ENCODE measurements at regions not wholly inside any gene's neighbourhood (a gene's known extent, or its start where the extent isn't known, plus 50 kb on each side); places are given as distances from the start of the nearest gene placed in this dataset.
"Not testable (repeated sequence)": the region's sequence is repeated elsewhere in the genome, so short reads cannot be mapped to it uniquely, and the experiment has no call there.

- TF ChIP-seq CTCF (IDR thresholded peaks at IDR 0.05; ENCODE audit: low read depth, low read length), result no peak
- H3K4me3 ChIP-seq (replicated peaks in 1 of 2; ENCODE audit: low read depth in 2 of 2, low read length in 2 of 2), result no peak overlapping the region
- DNase-seq (ENCODE audit: low read depth in 2 of 2), result peak in 1 of 2 donors; percentile 5
These were observed 66.0 kb downstream of the KBTBD8 start for GRCh38 chr3:67064105-67064504.

GRCh38 chr3:67067251-67067650 lies 69.1 kb downstream of the KBTBD8 start:
- no peak for DNase-seq (ENCODE audit: low read depth in 2 of 2)
- no peak overlapping the region for H3K4me3 ChIP-seq (replicated peaks in 1 of 2; ENCODE audit: low read depth in 2 of 2, low read length in 2 of 2)
- TF ChIP-seq CTCF (IDR thresholded peaks at IDR 0.05; ENCODE audit: low read depth, low read length), result no peak

- DNase-seq (ENCODE audit: low read depth in 2 of 2); H3K4me3 ChIP-seq (replicated peaks in 1 of 2; ENCODE audit: low read depth in 2 of 2, low read length in 2 of 2): not testable (repeated sequence)
These were observed 74.5 kb downstream of the KBTBD8 start for GRCh38 chr3:67072640-67073039.

GRCh38 chr3:67073812-67074211 lies 75.7 kb downstream of the KBTBD8 start:
- no peak for TF ChIP-seq CTCF (IDR thresholded peaks at IDR 0.05; ENCODE audit: low read depth, low read length)
- no peak for DNase-seq (ENCODE audit: low read depth in 2 of 2)
- H3K4me3 ChIP-seq (replicated peaks in 1 of 2; ENCODE audit: low read depth in 2 of 2, low read length in 2 of 2), result no peak overlapping the region

- no peak for TF ChIP-seq CTCF (IDR thresholded peaks at IDR 0.05; ENCODE audit: low read depth, low read length)
- no peak for DNase-seq (ENCODE audit: low read depth in 2 of 2)
- H3K4me3 ChIP-seq (replicated peaks in 1 of 2; ENCODE audit: low read depth in 2 of 2, low read length in 2 of 2), result no peak overlapping the region
These were observed 77.2 kb downstream of the KBTBD8 start for GRCh38 chr3:67075295-67075694.

GRCh38 chr3:67076607-67077006 lies 78.5 kb downstream of the KBTBD8 start:
- no peak for TF ChIP-seq CTCF (IDR thresholded peaks at IDR 0.05; ENCODE audit: low read depth, low read length)
- DNase-seq (ENCODE audit: low read depth in 2 of 2), result peak in 1 of 2 donors; percentile 41
- no peak overlapping the region for H3K4me3 ChIP-seq (replicated peaks in 1 of 2; ENCODE audit: low read depth in 2 of 2, low read length in 2 of 2)

- peak; percentile 9 to 82 for DNase-seq (ENCODE audit: low read depth in 2 of 2)
- TF ChIP-seq CTCF (IDR thresholded peaks at IDR 0.05; ENCODE audit: low read depth, low read length), result no peak
These were observed 79.5 kb downstream of the KBTBD8 start for GRCh38 chr3:67077656-67078055.

More at GRCh38 chr3:67077656-67078055, 79.5 kb downstream of the KBTBD8 start:
- no peak overlapping the region for H3K4me3 ChIP-seq (replicated peaks in 1 of 2; ENCODE audit: low read depth in 2 of 2, low read length in 2 of 2)
